Activated CD8-positive, alpha-beta memory T cell treated with anti-CD3 and anti-CD28 coated beads for 4 hours (primary cell): ENCODE measurements at regions not wholly inside any gene's neighbourhood (a gene's known extent, or its start where the extent isn't known, plus 50 kb on each side); places are given as distances from the start of the nearest gene placed in this dataset.
"Not testable (repeated sequence)": the region's sequence is repeated elsewhere in the genome, so short reads cannot be mapped to it uniquely, and the experiment has no call there.

Experiments
- DNase-seq, 2 donors: peaks; one replicate each; pipeline ENCODE4 v3.0.0-alpha.2; 2020; ENCODE audit warnings: low read depth in 2 of 2

DNA sequence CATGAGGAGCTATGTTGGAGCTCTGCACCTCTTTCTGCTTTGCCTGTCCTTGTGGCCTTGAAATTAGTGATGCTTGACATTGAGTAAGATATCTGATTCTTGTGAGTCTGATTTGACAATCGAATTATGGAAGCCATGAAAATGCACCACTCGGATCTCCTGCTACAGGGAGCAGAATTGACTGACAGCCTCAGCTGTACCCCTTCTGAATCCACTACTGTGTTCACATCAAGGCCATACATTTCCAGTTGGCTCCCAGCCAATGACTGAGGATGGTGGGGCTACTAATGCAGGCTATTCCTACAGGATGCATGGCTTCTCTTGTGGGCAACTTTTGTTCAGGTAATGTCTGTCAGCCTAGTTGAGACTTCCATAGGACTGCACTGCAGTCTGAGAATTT, 321.9 kb downstream of the REEP3 start:
- DNase-seq: no peak

DNA sequence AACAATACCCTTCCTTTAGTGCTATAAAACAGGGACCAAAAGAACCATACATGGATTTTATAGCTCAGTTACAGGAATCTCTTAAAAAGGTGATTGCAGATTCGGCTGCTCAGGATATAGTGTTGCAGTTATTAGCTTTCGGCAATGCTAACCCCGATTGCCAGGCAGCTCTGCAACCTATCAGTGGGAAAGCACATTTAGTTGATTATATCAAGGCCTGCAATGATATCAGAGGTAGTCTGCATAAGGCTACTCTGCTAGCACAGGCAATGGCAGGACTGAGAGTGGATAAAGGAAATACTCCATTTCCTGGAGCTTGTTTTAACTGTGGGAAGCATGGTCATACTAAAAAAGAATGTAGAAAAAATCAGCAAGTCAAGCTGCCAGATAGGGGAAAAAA, 327.7 kb downstream of the REEP3 start:
- DNase-seq: not testable (repeated sequence)

DNA sequence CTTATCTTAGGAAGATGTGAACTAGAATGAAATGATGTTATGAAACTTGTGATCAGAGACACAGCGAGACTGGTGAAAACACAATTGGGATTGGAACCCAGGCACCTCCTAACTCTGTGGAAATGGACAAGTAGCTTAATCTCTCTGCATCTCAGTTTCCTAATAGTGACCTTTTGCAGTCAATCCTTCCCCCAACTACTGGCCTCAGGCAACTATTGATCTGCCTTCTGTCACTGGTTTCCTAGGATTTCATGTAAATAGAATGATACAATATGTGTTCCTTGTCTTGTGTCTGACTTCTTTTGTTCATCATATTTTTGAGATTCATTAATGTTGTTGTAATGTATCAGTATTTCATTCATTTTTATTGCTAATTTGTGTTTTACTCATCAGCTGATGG, 341.7 kb downstream of the REEP3 start:
- DNase-seq: no peak

DNA sequence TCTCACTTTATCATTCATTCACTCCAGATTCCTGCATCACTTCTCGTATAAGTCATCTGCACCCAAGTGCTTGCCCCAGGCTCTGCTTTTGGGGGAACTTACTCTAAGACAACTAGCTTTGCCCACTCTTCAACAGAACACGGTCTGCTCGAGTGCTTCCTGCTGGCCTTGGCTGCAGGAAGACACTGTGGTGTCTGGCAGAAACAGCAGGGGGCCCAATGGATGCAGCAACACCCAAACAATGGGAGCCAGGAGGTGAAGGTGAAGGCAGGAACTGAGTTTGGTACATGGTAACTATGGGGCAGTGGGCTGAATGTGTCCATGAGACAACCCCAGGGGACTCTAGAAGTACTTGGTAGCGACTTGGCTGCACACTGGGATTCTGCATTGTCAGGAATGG, 344.0 kb downstream of the REEP3 start:
- no peak for DNase-seq

DNA sequence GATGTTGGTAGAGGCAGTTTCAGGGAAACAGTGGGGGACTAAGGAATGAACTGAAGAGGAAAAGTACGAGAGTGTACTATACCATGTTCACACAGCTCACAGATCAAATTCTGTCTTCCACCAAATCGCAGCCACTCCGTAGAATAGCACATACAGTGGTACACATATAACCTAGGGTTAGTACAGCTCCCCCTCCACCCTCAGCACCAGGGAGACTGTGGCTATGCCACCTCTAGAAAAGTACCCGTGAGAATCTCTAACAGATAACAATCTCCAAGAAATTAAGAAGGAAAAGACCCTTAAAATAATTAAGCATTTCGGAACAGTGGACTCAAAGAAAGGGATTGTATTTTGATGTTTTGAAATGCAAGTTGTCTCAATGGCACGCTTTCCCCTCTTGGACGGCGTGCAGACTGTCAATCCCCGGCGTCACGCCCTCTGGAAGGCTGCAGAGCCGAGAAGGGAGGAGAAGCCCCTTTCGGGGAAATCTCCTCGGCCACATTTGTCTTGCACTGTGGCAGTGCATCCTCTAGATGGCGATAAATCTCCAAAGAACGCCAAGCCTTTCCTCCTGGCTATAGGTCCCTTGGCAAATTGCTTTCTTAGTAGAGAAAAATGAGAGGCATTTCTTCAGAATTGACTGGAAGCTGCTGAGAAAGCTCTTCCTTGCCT, 345.0 kb downstream of the REEP3 start:
- DNase-seq: no peak

DNA sequence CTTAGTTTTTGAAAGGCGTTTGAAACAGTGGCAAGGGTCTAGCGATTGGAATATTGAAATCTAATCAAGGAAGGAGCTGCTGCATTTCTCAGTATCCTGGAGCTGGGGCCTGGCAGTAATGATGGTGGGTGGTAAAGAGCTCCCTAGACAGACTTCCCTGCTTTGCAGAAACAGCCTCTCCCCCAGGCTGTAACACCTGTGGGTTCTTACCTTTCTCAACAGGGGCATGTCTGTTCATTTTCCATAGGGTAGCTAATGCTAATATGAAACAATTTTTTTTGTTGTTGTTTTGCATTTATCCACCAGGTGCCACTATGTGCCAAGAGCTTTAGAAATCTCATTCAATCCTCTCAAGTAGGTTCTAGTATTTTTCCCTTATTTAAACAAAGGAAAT, 345.5 kb downstream of the REEP3 start:
- no peak for DNase-seq

DNA sequence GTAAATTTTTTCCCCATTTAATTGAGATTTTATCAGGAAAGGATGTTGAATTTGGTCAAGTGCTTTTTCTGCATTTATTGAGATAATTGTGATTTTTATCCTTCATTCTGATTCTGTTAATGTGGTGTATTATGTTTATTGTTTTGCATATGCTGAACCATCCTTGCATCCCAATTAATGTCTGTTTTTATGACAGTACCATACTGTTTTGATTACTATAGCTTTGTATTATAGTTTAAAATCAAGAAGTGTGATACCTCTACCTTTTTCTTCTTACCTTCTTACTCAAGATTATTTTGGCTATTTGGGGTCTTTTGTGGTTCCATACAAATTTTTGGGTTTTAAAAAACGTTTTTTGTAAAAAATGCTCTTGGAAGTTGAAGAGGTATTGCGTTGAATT, 357.2 kb downstream of the REEP3 start:
- no peak for DNase-seq

DNA sequence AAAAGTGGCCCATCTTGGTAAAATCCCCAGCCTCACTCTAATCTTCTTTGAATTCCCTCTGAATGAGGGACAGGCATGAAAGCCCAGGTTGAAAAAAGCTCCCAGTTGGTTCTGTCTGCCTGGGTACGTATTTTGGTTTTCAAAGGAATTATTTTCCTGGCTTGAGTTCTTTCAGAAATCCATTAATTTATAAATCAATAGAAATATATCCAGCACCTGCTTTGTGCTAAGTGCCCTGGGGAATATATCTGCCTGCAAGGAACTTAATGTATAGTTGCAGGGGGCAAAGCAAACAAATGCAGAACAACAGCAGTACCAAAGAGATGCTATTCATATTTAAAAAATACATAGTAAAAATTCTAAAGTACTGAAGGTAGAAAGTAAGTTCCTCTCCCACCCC, 362.7 kb downstream of the REEP3 start:
- no peak for DNase-seq

DNA sequence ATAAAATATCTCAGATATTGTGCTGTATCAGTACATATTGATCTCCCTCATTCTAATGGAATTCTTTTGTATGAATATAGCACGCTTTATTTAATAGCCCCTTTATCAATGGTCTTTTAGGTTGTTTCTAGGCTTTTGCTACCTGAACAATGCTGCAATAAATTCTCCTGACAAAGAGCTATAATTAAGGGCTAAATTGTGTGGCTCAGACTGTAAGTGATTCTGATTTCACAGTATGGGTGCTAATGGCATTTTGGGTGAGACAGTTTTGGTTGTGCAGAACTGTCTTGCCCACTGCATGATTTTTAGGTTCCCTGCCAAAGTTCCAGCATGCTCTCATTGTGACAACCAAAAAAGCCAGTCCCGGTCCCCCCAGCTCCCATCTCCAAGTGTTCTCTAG, 363.2 kb downstream of the REEP3 start:
- DNase-seq: no peak

DNA sequence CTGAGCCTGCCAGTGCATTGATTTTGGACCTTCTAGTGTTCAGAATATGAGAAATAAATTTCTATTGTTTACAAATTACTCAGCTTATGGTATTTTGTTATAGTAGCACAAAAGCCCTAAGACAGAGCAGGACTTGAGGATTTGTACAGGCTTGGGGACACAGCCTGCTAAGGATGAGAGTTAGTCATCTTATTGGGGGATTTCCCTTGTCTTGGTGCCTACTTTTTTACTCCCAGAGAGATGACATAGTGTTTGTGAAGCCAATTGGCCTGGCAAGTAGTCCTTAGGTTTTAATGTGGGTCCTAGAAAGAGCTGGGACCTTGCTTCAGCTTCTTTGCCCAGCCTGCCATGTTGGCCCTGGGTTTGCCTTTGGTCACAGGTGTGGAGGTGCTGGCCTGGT, 364.0 kb downstream of the REEP3 start:
- no peak for DNase-seq

DNA sequence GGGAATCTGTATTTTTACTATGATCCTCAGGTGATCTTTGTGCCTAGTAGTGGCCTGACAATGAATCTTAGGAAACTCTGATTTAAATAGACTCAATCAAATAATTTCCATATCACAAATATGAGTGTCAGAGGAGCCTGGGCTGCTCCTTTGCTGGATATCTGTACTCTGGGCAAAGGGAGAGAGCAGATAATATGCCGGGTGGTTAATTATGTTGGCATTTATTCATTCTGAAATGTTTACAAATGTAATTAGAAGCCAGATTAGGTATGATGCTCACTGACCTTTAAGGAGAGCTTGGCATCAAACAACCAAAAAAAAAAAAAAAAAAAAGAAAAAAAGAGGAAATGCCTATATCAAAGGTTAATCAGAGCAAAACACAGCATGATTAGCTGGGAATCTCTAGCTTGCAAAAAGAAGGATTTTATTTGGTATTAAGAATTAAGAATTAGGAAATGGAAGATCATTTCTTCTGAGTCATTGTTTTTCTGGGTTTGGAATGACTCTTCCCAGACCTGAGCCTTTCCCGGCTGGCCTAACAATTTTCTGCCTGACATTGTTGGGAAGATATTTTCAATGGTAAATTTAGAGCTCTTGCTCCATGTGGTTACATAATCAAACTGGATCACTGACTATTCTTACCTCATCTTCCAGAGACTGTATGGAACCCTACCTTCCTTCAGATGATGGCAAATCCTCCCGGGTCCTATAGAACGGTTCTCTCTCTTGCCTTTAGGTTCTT, 365.3 kb downstream of the REEP3 start:
- no peak for DNase-seq

DNA sequence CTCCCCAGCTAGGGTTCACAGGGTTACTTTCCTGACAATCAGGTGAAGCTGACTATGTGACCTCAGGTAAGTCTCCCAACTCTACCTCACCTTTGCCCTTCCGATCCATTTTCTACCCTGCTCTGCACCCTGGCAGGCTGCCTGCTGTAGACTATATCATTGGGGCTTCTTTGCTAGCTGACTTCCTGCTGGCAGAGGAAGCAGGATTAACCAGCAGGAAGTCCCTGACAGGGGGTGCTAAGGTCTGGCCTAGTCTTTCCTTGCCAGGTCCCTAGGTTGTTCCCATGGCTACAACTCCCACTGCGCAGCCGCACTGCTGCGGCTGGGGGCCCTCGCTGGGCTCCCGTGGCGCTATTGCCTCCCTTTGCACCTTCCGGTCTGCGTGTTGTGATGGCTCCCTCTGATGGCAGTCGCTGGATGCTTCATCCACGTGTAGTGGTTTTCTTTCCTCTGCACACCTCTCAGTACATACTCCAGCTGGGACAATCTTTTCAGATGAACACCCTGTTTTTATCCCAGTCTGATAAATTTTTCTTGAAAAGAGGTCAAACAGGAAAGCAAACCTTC, 365.9 kb downstream of the REEP3 start:
- DNase-seq: no peak

DNA sequence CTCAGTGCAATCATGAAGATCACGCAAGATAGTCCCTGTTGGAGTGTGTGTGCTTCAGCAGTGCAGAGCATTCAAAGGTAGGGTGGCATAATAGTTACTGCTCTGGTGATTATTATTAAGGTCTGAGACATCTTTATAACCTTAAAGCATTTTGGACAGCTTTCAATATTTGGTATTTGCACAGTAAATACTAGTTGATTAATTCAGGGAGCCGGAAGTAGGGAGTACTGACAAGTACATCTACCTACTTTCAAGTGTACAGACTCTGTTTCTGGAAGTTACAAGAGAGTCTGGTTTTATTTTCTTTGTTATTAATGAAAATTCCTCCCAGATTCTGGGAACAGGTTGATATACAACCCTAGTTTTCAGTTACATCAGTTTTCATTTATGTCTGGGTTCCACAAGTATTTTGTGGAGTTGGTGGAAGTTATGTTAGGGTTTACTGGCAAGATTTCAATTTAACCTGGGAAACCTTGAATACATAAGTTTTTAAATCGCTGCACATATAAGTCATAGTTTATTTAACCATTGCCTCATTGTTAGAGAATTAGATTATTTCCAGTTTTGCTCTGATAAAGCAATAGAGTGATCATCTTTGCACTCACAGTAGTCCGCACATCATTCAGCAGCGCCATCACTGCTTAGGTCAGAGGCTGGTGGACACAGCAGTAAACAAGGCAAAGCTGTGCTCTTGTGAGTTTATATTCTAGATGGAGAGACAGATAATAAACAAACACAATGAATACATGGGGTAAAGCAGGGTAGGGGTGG, 366.6 kb downstream of the REEP3 start:
- DNase-seq: no peak

DNA sequence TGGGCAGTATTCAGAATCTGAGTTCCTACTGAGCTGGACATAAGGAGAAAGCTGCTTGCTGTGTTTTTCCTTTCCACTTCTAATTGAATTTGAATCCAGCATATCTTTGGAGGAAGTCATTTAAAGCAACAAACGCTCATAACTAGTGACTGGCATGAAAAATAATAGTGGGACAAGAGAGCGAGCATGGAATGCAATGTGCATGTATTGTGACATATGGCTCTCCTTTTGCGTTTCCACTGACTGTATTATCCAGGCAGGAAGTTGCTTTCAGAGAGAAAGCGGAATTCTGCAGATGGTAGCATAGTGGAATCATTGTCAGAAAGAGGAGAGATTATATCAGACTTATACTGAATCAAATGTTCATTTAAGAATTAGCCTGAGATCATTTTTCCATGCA, 368.6 kb downstream of the REEP3 start:
- no peak for DNase-seq

DNA sequence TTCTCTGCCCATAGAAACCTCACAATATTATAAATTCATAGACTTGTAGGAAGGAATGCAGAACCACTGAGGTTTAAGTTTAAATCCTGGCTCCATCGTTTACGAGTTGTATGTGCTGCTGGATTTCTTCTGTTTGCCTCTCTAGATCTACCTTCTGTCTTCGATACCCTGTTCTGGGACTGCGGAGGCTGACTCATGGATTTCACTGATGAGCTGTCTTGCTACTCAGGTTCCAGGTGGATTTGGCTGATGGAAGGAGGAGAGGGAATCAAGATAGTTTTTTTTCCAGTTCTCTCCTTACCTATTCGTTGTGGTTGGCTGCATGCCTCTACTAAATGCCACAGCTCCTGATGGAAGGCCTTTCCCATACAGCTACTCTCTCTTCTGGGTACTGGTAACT, 375.8 kb downstream of the REEP3 start:
- no peak for DNase-seq

DNA sequence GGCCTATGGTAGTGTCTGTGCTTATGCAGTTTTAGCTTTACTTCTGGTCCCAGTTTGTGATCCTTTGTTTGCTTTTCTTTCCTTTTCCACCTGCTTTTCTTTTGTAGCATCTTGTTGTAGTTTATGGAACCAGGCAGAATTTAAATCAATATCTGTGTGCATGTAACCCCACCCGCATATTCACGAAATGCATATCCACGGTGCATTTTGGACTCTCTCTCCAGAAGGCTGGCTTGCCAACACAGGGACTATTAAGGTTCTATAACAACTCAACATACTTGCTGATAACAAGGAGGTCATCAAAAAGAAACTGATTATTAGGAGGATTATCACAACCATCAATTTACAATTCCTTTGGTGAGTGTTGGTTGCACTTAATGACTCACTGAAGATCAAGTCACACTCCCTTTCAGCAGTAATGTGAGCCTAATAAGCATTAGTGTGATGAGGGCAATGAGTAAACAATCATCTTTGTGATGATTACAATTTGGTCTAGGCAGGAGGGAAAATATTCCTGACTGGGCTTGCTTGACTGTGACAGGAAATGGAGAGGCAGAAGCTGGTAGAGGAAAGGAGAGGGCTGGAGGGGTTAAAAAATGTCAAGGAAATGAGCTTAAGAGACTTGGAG, 378.6 kb downstream of the REEP3 start:
- DNase-seq: no peak

DNA sequence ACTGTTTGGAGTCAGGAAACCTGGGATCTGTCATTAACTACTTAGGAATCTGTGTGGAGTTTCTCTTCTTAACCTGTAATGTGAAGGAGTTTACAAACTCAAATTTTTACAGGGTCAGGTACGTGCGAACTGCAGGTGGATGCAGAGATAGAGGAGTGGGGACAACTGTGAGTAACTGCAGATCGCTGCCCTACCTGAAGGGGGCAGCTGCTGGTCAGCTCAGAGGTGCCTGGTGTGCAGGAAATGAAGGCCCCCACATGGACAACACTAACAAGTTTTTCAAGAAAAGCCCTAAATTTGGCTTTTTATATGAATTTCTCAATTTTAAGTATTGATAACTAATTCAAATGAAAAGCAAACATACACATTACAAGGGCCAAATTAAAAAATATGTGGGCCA, 380.0 kb downstream of the REEP3 start:
- no peak for DNase-seq

DNA sequence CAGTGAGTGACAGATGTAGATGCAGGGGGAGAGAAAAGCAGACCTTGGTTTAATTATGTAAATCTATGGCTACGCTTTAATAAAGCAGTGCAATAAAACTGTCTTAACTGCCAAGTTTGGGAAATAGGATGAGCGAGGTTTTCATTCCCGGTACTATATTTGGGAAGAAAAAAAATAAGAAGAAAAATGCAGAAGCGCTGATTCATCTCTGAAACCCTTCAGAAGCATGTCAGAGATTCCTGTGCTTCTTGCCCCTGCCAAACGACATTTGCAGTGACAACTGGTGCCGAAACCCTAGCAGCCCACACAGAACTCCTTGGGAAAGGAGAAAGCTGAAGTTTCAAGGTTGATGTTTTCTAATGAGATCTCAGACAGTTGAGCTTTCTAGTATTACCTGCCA, 380.7 kb downstream of the REEP3 start:
- no peak for DNase-seq

DNA sequence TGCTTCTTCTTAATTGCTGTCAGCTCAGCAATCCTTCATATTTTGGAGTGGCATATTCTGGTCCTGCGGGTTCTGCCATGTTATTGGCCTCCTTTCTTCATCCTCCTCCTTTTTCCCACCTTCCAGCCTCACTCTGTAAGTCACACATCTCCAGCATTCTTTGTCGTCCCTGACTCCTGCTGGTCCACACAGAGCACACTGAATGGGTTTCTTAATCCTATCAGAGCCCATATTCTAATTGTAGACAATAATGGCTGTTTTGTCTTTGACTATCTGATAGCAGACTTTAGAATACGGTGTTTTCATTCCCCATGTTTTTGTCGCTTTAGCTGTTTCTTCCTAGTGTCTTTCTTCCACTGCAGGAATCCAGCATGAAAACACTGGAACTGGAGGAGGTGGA, 389.6 kb downstream of the REEP3 start:
- DNase-seq: no peak

DNA sequence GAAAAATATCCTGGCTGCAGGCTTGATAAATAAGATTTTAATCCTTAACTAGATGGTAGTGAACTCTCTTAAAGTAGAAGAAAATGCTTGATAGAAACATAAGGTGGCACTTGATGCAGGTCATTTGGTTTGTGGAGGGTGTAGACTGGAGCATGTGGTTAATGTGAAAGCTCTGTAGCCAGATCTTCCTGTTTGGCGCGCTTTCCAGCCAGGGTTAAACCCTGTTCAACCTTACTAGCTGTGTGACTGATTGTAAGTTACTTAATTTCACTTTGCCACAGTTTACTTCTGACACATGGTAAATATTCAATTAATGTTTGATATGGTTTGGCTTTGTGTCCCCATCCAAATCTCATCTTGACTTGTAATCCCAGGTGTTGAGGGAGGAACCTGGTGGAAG, 394.0 kb downstream of the REEP3 start:
- no peak for DNase-seq

DNA sequence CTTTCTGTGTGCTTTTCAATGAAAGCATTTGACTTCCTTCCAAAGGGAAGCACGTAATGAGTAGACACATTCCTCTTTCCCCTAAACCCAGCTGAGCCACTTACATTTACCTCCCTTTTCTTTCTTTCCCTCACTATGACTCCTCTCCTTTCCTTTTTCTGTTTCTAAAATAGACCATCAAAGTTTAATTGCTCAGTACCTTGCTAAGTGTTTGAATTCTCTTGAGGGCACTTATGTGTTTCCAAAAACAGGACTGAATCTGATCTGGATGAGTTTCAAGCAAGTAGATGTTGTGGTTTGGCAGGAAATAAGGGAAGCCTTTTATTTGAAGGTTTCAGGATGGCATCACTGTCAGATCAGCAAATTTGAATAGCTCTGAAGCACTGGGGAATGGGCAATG, 396.2 kb downstream of the REEP3 start:
- no peak for DNase-seq

DNA sequence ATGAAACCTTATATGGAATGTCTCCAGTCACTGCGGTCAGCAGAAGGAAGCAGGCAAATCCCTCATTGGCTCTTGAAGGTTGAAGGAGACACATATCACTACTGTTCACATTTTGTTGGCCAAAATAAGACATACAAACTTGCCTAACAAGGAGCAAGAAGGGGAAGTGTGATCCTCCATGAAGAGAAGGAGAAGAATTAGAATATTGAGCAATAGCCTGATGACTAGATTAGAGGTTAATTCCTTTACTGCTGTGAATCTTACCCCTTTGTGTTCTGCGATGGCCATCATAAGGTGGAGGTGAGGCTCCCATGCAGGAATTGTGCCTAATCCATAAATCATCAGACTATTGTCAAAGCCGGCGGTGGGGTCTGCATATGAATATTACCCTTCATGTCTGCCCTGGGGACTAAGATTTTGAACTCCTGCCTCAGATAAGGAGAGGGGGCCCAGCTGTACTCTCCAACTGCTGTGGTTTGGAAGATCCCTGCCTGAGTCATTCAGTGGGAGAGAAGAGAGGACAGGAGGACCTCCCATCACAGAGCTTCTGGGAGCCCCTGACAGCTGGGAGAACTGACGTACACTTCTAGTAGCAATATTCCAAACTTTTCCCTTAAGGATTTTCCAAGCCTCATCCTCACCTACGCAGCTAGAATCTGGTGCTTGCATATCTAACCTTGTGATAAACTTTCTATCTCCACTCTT, 398.5 kb downstream of the REEP3 start:
- no peak for DNase-seq
